ENCODE measurements at regions not wholly inside any gene's neighbourhood (a gene's known extent, or its start where the extent isn't known, plus 50 kb on each side); places are given as distances from the start of the nearest gene placed in this dataset.

DNA sequence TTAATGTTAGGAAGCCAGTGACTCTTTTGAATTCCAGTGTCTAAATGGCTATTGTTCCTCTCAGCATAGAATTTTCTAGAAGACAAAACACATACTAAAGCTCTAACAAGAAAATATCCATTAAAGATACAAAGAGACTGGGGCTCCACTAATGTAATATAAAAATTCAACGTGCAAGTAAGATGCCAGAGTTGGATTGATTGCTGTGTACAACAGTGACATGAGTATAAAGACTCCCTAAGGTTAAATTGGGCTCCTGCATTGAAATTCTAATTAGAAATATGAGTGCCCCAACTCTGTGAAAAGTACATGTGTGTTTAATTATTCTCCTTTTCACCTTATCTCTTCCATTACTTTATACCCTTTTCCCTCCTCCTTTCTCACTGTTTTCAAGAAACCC is 253.6 kb upstream of the G2E3 start:
- H4K8ac ChIP-seq (ENCODE audit: low read depth, low read length) = no peak overlapping the region
- no peak overlapping the region for H4K91ac ChIP-seq (ENCODE audit: low read depth, low read length)
- no peak overlapping the region for H3K4ac ChIP-seq (ENCODE audit: low read depth, low read length)
- H3K9me3 ChIP-seq (ENCODE audit: insufficient read depth, low read depth, low read length) = no peaks in the 10 kb centered on the region
- H4K12ac ChIP-seq (ENCODE audit: low read depth, low read length) = no peak overlapping the region
- no peak overlapping the region for H3K4me3 ChIP-seq (ENCODE audit: low read depth, low read length)
- H3K79me2 ChIP-seq (ENCODE audit: control insufficient read depth, insufficient read depth, low read length, poor library complexity) = no peaks in the 10 kb centered on the region
- WGBS (ENCODE audit: extremely low coverage, insufficient coverage, insufficient read length) = no CpG with 5 or more reads among the region's 1 CpG
- no peak overlapping the region for H3K27ac ChIP-seq (ENCODE audit: low read depth, low read length)
- no peak overlapping the region for H3K4me2 ChIP-seq (ENCODE audit: low read length)
- no peak overlapping the region for H3K18ac ChIP-seq (ENCODE audit: low read length)
- no peak overlapping the region for H3K9ac ChIP-seq (ENCODE audit: low read length)
- no peak overlapping the region for H2AK5ac ChIP-seq (ENCODE audit: low read length)
- H2BK120ac ChIP-seq (ENCODE audit: insufficient read depth, low read length, poor library complexity) = no peak overlapping the region
- H3K27me3 ChIP-seq (ENCODE audit: insufficient read depth, low read length) = no peaks in the 10 kb centered on the region
- H3K36me3 ChIP-seq (ENCODE audit: control insufficient read depth in 1 of 2, insufficient read depth in 2 of 2, low read length in 2 of 2) = no peaks in the 10 kb centered on the region
- DNase-seq = no peak
- no peaks in the 10 kb centered on the region for H3K79me1 ChIP-seq (ENCODE audit: low read length)
- no peaks in the 10 kb centered on the region for H3K4me1 ChIP-seq (ENCODE audit: control insufficient read depth in 1 of 2, insufficient read depth in 2 of 2, low read length in 2 of 2)
- no peak overlapping the region for H2BK12ac ChIP-seq (ENCODE audit: low read length)
- no peak overlapping the region for H3K14ac ChIP-seq (ENCODE audit: low read length)
- H2AFZ ChIP-seq (ENCODE audit: insufficient read depth, low read length, poor library complexity) = no peak overlapping the region
- no peak overlapping the region for H3K23ac ChIP-seq (ENCODE audit: low read length)
- no peak overlapping the region for H2BK5ac ChIP-seq (ENCODE audit: low read depth, low read length, poor library complexity)

DNA sequence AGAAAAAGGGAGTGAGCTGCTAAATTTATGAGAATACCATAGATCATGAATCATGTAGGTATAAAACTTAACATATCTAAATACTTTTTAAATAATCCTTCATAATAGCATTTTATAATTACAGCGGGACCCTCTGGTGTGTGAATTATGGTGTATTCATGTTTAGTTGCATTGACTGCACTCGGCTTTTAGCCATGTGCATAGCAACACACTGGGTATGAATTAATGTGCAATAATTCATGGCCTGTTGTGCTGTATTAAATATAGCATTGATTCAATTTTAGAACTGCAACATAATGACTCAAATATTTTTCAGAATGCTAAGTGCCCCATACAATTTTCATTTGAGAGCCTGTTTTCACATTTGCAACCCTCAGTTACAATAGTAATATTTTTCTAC is 249.6 kb upstream of the G2E3 start:
- Histone ChIP-seq H2BK120ac (ENCODE audit: insufficient read depth, low read length, poor library complexity) (no peak overlapping the region), H2AFZ (ENCODE audit: insufficient read depth, low read length, poor library complexity) (no peak overlapping the region), H3K79me2 (ENCODE audit: control insufficient read depth, insufficient read depth, low read length, poor library complexity) (no peaks in the 10 kb centered on the region), H3K36me3 (ENCODE audit: control insufficient read depth in 1 of 2, insufficient read depth in 2 of 2, low read length in 2 of 2) (no peaks in the 10 kb centered on the region), H3K9me3 (ENCODE audit: insufficient read depth, low read depth, low read length) (no peaks in the 10 kb centered on the region), H3K18ac (ENCODE audit: low read length) (no peak overlapping the region), H2BK12ac (ENCODE audit: low read length) (no peak overlapping the region), H4K8ac (ENCODE audit: low read depth, low read length) (no peak overlapping the region), H2BK5ac (ENCODE audit: low read depth, low read length, poor library complexity) (no peak overlapping the region), H3K4me1 (ENCODE audit: control insufficient read depth in 1 of 2, insufficient read depth in 2 of 2, low read length in 2 of 2) (no peaks in the 10 kb centered on the region), H3K14ac (ENCODE audit: low read length) (no peak overlapping the region), H3K79me1 (ENCODE audit: low read length) (no peaks in the 10 kb centered on the region), H3K9ac (ENCODE audit: low read length) (no peak overlapping the region), H3K27ac (ENCODE audit: low read depth, low read length) (no peak overlapping the region), H3K4me2 (ENCODE audit: low read length) (no peak overlapping the region), H4K91ac (ENCODE audit: low read depth, low read length) (no peak overlapping the region), H4K12ac (ENCODE audit: low read depth, low read length) (no peak overlapping the region), H3K23ac (ENCODE audit: low read length) (no peak overlapping the region), H3K27me3 (ENCODE audit: insufficient read depth, low read length) (no peaks in the 10 kb centered on the region), H3K4me3 (ENCODE audit: low read depth, low read length) (no peak overlapping the region), H2AK5ac (ENCODE audit: low read length) (no peak overlapping the region), H3K4ac (ENCODE audit: low read depth, low read length) (no peak overlapping the region)
- DNase-seq = no peak
- WGBS (ENCODE audit: extremely low coverage, insufficient coverage, insufficient read length) = no CpG with 5 or more reads among the region's 2 CpGs

DNA sequence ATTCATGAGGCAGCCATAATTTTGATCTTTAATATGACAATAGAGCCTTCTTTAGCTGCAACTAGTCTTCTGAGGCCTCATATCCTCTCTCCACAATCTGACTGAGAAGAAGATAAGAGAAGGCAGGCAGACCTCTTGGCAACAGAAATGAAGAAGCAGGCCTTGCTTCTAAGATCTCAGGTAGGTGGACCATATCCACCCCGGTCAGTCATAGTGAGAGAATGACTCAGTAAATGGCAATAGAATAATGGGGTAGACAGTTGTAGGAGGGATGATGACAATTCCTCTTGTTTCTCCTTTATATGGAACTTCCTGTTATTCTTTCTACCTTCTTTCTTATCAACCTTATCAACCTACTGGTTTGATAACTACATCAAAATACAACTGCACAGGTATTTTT is 246.7 kb upstream of the G2E3 start:
- no peak overlapping the region for H3K14ac ChIP-seq (ENCODE audit: low read length)
- no peaks in the 10 kb centered on the region for H3K4me1 ChIP-seq (ENCODE audit: control insufficient read depth in 1 of 2, insufficient read depth in 2 of 2, low read length in 2 of 2)
- WGBS (ENCODE audit: extremely low coverage, insufficient coverage, insufficient read length) = no CpG with 5 or more reads among the region's 1 CpG

GRCh38 chr14:30317729-30318128 is 241.2 kb upstream of the G2E3 start:
- Histone ChIP-seq H3K79me1 (ENCODE audit: low read length) (no peaks in the 10 kb centered on the region), H3K23ac (ENCODE audit: low read length) (no peak overlapping the region), H3K27me3 (ENCODE audit: insufficient read depth, low read length) (no peaks in the 10 kb centered on the region), H4K12ac (ENCODE audit: low read depth, low read length) (no peak overlapping the region), H2AK5ac (ENCODE audit: low read length) (no peak overlapping the region), H3K9ac (ENCODE audit: low read length) (no peak overlapping the region), H2BK120ac (ENCODE audit: insufficient read depth, low read length, poor library complexity) (no peak overlapping the region), H3K14ac (ENCODE audit: low read length) (no peak overlapping the region), H4K91ac (ENCODE audit: low read depth, low read length) (no peak overlapping the region), H3K79me2 (ENCODE audit: control insufficient read depth, insufficient read depth, low read length, poor library complexity) (no peaks in the 10 kb centered on the region), H3K4ac (ENCODE audit: low read depth, low read length) (no peak overlapping the region), H3K4me3 (ENCODE audit: low read depth, low read length) (no peak overlapping the region), H3K27ac (ENCODE audit: low read depth, low read length) (no peak overlapping the region), H3K18ac (ENCODE audit: low read length) (no peak overlapping the region), H3K9me3 (ENCODE audit: insufficient read depth, low read depth, low read length) (no peaks in the 10 kb centered on the region), H2BK5ac (ENCODE audit: low read depth, low read length, poor library complexity) (no peak overlapping the region), H2BK12ac (ENCODE audit: low read length) (no peak overlapping the region), H3K4me2 (ENCODE audit: low read length) (no peak overlapping the region), H3K4me1 (ENCODE audit: control insufficient read depth in 1 of 2, insufficient read depth in 2 of 2, low read length in 2 of 2) (no peaks in the 10 kb centered on the region), H3K36me3 (ENCODE audit: control insufficient read depth in 1 of 2, insufficient read depth in 2 of 2, low read length in 2 of 2) (no peaks in the 10 kb centered on the region), H2AFZ (ENCODE audit: insufficient read depth, low read length, poor library complexity) (no peak overlapping the region), H4K8ac (ENCODE audit: low read depth, low read length) (no peak overlapping the region)
- no peak for DNase-seq
- WGBS (ENCODE audit: extremely low coverage, insufficient coverage, insufficient read length) = no CpG with 5 or more reads among the region's 4 CpGs

More for the DNA sequence above, 246.7 kb upstream of the G2E3 start:
- no peak overlapping the region for H3K4me2 ChIP-seq (ENCODE audit: low read length)
- H3K27ac ChIP-seq (ENCODE audit: low read depth, low read length) = no peak overlapping the region
- no peaks in the 10 kb centered on the region for H3K79me2 ChIP-seq (ENCODE audit: control insufficient read depth, insufficient read depth, low read length, poor library complexity)
- H2AFZ ChIP-seq (ENCODE audit: insufficient read depth, low read length, poor library complexity) = no peak overlapping the region
- H4K12ac ChIP-seq (ENCODE audit: low read depth, low read length) = no peak overlapping the region
- no peak overlapping the region for H4K91ac ChIP-seq (ENCODE audit: low read depth, low read length)
- no peak overlapping the region for H3K4me3 ChIP-seq (ENCODE audit: low read depth, low read length)
- H3K36me3 ChIP-seq (ENCODE audit: control insufficient read depth in 1 of 2, insufficient read depth in 2 of 2, low read length in 2 of 2) = no peaks in the 10 kb centered on the region
- H2AK5ac ChIP-seq (ENCODE audit: low read length) = no peak overlapping the region
- H3K18ac ChIP-seq (ENCODE audit: low read length) = no peak overlapping the region
- H3K79me1 ChIP-seq (ENCODE audit: low read length) = no peaks in the 10 kb centered on the region
- DNase-seq = no peak
- no peak overlapping the region for H4K8ac ChIP-seq (ENCODE audit: low read depth, low read length)
- H3K9ac ChIP-seq (ENCODE audit: low read length) = no peak overlapping the region
- no peak overlapping the region for H3K4ac ChIP-seq (ENCODE audit: low read depth, low read length)
- no peak overlapping the region for H2BK5ac ChIP-seq (ENCODE audit: low read depth, low read length, poor library complexity)
- H3K9me3 ChIP-seq (ENCODE audit: insufficient read depth, low read depth, low read length) = no peaks in the 10 kb centered on the region
- H2BK120ac ChIP-seq (ENCODE audit: insufficient read depth, low read length, poor library complexity) = no peak overlapping the region
- no peak overlapping the region for H3K23ac ChIP-seq (ENCODE audit: low read length)
- H3K27me3 ChIP-seq (ENCODE audit: insufficient read depth, low read length) = no peaks in the 10 kb centered on the region
- no peak overlapping the region for H2BK12ac ChIP-seq (ENCODE audit: low read length)
